Epithelial cell of proximal tubule (primary cell): ENCODE measurements at regions not wholly inside any gene's neighbourhood (a gene's known extent, or its start where the extent isn't known, plus 50 kb on each side); places are given as distances from the start of the nearest gene placed in this dataset.

Experiments used
- DNase-seq: peaks from one replicate; pipeline ENCODE4 v3.0.0-alpha.2; 2011; ENCODE audit warnings: low read depth
- H3K4me3 ChIP-seq: 2 replicates; pipeline ENCODE4 v1.5.1; 2011; ENCODE audit warnings: low read depth, mild to moderate bottlenecking, low read length
- CTCF ChIP-seq: conservative IDR thresholded peaks from 2 replicates; pipeline ENCODE4 v1.5.1; 2012; ENCODE audit warnings: low read depth, mild to moderate bottlenecking, low read length

- DNase-seq = no peak
- no peak overlapping the region for H3K4me3 ChIP-seq
- TF ChIP-seq CTCF = no peak
These were observed 1869.3 kb upstream of the FLRT2 start for GRCh38 chr14:83660597-83660996.

GRCh38 chr14:83664389-83664788 lies 1865.6 kb upstream of the FLRT2 start:
- no peak for DNase-seq
- no peak for TF ChIP-seq CTCF

GRCh38 chr14:83689265-83689664 lies 1840.7 kb upstream of the FLRT2 start:
- no peak for TF ChIP-seq CTCF
- no peak for DNase-seq
- no peak overlapping the region for H3K4me3 ChIP-seq

More at GRCh38 chr14:83664389-83664788, 1865.6 kb upstream of the FLRT2 start:
- no peak overlapping the region for H3K4me3 ChIP-seq

GRCh38 chr14:83697099-83697498 lies 1832.8 kb upstream of the FLRT2 start:
- H3K4me3 ChIP-seq = no peak overlapping the region
- TF ChIP-seq CTCF = no peak
- DNase-seq = no peak

GRCh38 chr14:83702619-83703018 lies 1827.3 kb upstream of the FLRT2 start:
- no peak for TF ChIP-seq CTCF
- no peak overlapping the region for H3K4me3 ChIP-seq
- DNase-seq = no peak

GRCh38 chr14:83706231-83706954 lies 1823.6 kb upstream of the FLRT2 start:
- DNase-seq = no peak
- no peak for TF ChIP-seq CTCF
- H3K4me3 ChIP-seq = no peak overlapping the region

- DNase-seq = no peak
- no peak overlapping the region for H3K4me3 ChIP-seq
- no peak for TF ChIP-seq CTCF
These were observed 1822.9 kb upstream of the FLRT2 start for GRCh38 chr14:83707056-83707455.
